ENCODE measurements at regions not wholly inside any gene's neighbourhood (a gene's known extent, or its start where the extent isn't known, plus 50 kb on each side); places are given as distances from the start of the nearest gene placed in this dataset.

- TF ChIP-seq SRF (IDR thresholded peaks at IDR 0.05; ENCODE audit: low read depth in 2 of 2, low read length in 2 of 2): no peak
- no peak for TF ChIP-seq ATF7 (IDR thresholded peaks at IDR 0.05; ENCODE audit: low read depth)
- no peak for TF ChIP-seq POLR2A (IDR thresholded peaks at IDR 0.05; ENCODE audit: low read depth, low read length)
- TF ChIP-seq CEBPB (IDR thresholded peaks at IDR 0.05; ENCODE audit: borderline replicate concordance in 1 of 2, low read depth in 2 of 2, low read length in 2 of 2): no peak
- TF ChIP-seq RB1 (IDR thresholded peaks at IDR 0.05; ENCODE audit: borderline replicate concordance): no peak
- no peak for TF ChIP-seq CTCF (IDR thresholded peaks at IDR 0.05 in 2 of 3, conservative IDR thresholded peaks at IDR 0.05 in 1 of 3; ENCODE audit: control insufficient read depth in 2 of 3, extremely low read depth in 1 of 3, insufficient read depth in 1 of 3, low read depth in 3 of 3, low read length in 3 of 3)
Observed at GRCh38 chr3:69542805-69543429, 157.0 kb upstream of the FRMD4B start.
